COLO668 (cell line): ENCODE measurements at regions not wholly inside any gene's neighbourhood (a gene's known extent, or its start where the extent isn't known, plus 50 kb on each side); places are given as distances from the start of the nearest gene placed in this dataset.

Experiments
- DNase-seq: peaks from one replicate; lab custom pipeline; 2025; ENCODE audit not compliant: unreplicated experiment; lab: John Stamatoyannopoulos, UW

GRCh38 chr22:47398921-47399790 is 636.7 kb downstream of the TBC1D22A start:
- no peak for DNase-seq

GRCh38 chr22:47398491-47398890 is 636.0 kb downstream of the TBC1D22A start:
- DNase-seq = no peak

GRCh38 chr22:47397673-47398072 is 635.2 kb downstream of the TBC1D22A start:
- no peak for DNase-seq

GRCh38 chr22:47396515-47396914 is 634.1 kb downstream of the TBC1D22A start:
- no peak for DNase-seq

GRCh38 chr22:47396105-47396504 is 633.7 kb downstream of the TBC1D22A start:
- DNase-seq = peak; percentile 36

- DNase-seq = peak; percentile 91
These were observed 633.0 kb downstream of the TBC1D22A start for GRCh38 chr22:47395481-47395880.

GRCh38 chr22:47394504-47395440 is 632.3 kb downstream of the TBC1D22A start:
- peak; percentile 57 for DNase-seq

- DNase-seq = no peak
These were observed 630.7 kb downstream of the TBC1D22A start for GRCh38 chr22:47393191-47393590.

- no peak for DNase-seq
These were observed 630.3 kb downstream of the TBC1D22A start for GRCh38 chr22:47392729-47393128.

GRCh38 chr22:47392054-47392347 is 629.6 kb downstream of the TBC1D22A start:
- no peak for DNase-seq

GRCh38 chr22:47391169-47392053 is 629.0 kb downstream of the TBC1D22A start:
- peak; percentile 28 for DNase-seq

- no peak for DNase-seq
These were observed 627.8 kb downstream of the TBC1D22A start for GRCh38 chr22:47390026-47390970.

GRCh38 chr22:47389201-47389600 is 626.8 kb downstream of the TBC1D22A start:
- no peak for DNase-seq

GRCh38 chr22:47388778-47389177 is 626.3 kb downstream of the TBC1D22A start:
- no peak for DNase-seq

- DNase-seq = no peak
These were observed 625.9 kb downstream of the TBC1D22A start for GRCh38 chr22:47388331-47388730.

GRCh38 chr22:47386812-47387510 is 624.5 kb downstream of the TBC1D22A start:
- no peak for DNase-seq

GRCh38 chr22:47384977-47385376 is 622.5 kb downstream of the TBC1D22A start:
- DNase-seq = no peak

- DNase-seq = no peak
These were observed 619.9 kb downstream of the TBC1D22A start for GRCh38 chr22:47382164-47382890.

GRCh38 chr22:47381240-47381639 is 618.8 kb downstream of the TBC1D22A start:
- DNase-seq = no peak
